NCI-H2227 (cell line): ENCODE measurements at regions not wholly inside any gene's neighbourhood (a gene's known extent, or its start where the extent isn't known, plus 50 kb on each side); places are given as distances from the start of the nearest gene placed in this dataset.
"Not testable (repeated sequence)": the region's sequence is repeated elsewhere in the genome, so short reads cannot be mapped to it uniquely, and the experiment has no call there.

Source experiments
- DNase-seq: peaks from one replicate; lab custom pipeline; 2025; ENCODE audit not compliant: unreplicated experiment; lab: John Stamatoyannopoulos, UW

- DNase-seq: no peak
These were observed 569.4 kb downstream of the MEI4 start for GRCh38 chr6:78222226-78222625.

GRCh38 chr6:78231002-78231401 is 578.2 kb downstream of the MEI4 start:
- no peak for DNase-seq

GRCh38 chr6:78243519-78243918 is 590.7 kb downstream of the MEI4 start:
- no peak for DNase-seq

GRCh38 chr6:78251931-78252330 is 599.1 kb downstream of the MEI4 start:
- no peak for DNase-seq

- DNase-seq: no peak
These were observed 600.8 kb downstream of the MEI4 start for GRCh38 chr6:78253618-78254017.

- no peak for DNase-seq
These were observed 607.1 kb downstream of the MEI4 start for GRCh38 chr6:78259935-78260334.

GRCh38 chr6:78260427-78260826 is 606.9 kb upstream of the IRAK1BP1 start:
- DNase-seq: not testable (repeated sequence)

- no peak for DNase-seq
These were observed 598.5 kb upstream of the IRAK1BP1 start for GRCh38 chr6:78268591-78269452.

GRCh38 chr6:78300885-78301284 is 566.5 kb upstream of the IRAK1BP1 start:
- DNase-seq: no peak

GRCh38 chr6:78302411-78302810 is 564.9 kb upstream of the IRAK1BP1 start:
- no peak for DNase-seq

GRCh38 chr6:78308025-78308424 is 559.3 kb upstream of the IRAK1BP1 start:
- DNase-seq: no peak

- DNase-seq: no peak
These were observed 545.1 kb upstream of the IRAK1BP1 start for GRCh38 chr6:78322068-78322845.

GRCh38 chr6:78324213-78324612 is 543.1 kb upstream of the IRAK1BP1 start:
- DNase-seq: no peak

GRCh38 chr6:78340755-78341154 is 526.6 kb upstream of the IRAK1BP1 start:
- DNase-seq: no peak

GRCh38 chr6:78345882-78346281 is 521.5 kb upstream of the IRAK1BP1 start:
- no peak for DNase-seq

- no peak for DNase-seq
These were observed 520.0 kb upstream of the IRAK1BP1 start for GRCh38 chr6:78347191-78347916.

GRCh38 chr6:78353040-78353439 is 514.3 kb upstream of the IRAK1BP1 start:
- no peak for DNase-seq

GRCh38 chr6:78363688-78364087 is 503.7 kb upstream of the IRAK1BP1 start:
- DNase-seq: no peak

GRCh38 chr6:78365473-78365872 is 501.9 kb upstream of the IRAK1BP1 start:
- DNase-seq: no peak

- no peak for DNase-seq
These were observed 490.3 kb upstream of the IRAK1BP1 start for GRCh38 chr6:78377056-78377455.

GRCh38 chr6:78379982-78380381 is 487.4 kb upstream of the IRAK1BP1 start:
- no peak for DNase-seq

- DNase-seq: no peak
These were observed 486.8 kb upstream of the IRAK1BP1 start for GRCh38 chr6:78380541-78380940.
